Activated CD4-positive, alpha-beta T cell treated with anti-CD3 and anti-CD28 coated beads, Interleukin-2, amount 50 U/mL, for 16 hours (primary cell): ENCODE measurements at regions not wholly inside any gene's neighbourhood (a gene's known extent, or its start where the extent isn't known, plus 50 kb on each side); places are given as distances from the start of the nearest gene placed in this dataset.

Experiments used
- DNase-seq: peaks from one replicate; pipeline ENCODE4 v3.0.0-alpha.2; 2020

GRCh38 chr3:104536715-104537114 is 830.0 kb upstream of the ALCAM start:
- DNase-seq, result no peak

- DNase-seq, result no peak
These were observed 829.4 kb upstream of the ALCAM start for GRCh38 chr3:104537323-104537722.

GRCh38 chr3:104546301-104546700 is 820.4 kb upstream of the ALCAM start:
- no peak for DNase-seq

- DNase-seq, result no peak
These were observed 819.7 kb upstream of the ALCAM start for GRCh38 chr3:104547031-104547430.

- DNase-seq, result no peak
These were observed 818.3 kb upstream of the ALCAM start for GRCh38 chr3:104548401-104548800.

- no peak for DNase-seq
These were observed 817.5 kb upstream of the ALCAM start for GRCh38 chr3:104549099-104549714.

- no peak for DNase-seq
These were observed 813.6 kb upstream of the ALCAM start for GRCh38 chr3:104553121-104553520.

GRCh38 chr3:104554425-104554824 is 812.3 kb upstream of the ALCAM start:
- DNase-seq, result no peak

- DNase-seq, result no peak
These were observed 811.0 kb upstream of the ALCAM start for GRCh38 chr3:104555728-104556127.

- no peak for DNase-seq
These were observed 810.2 kb upstream of the ALCAM start for GRCh38 chr3:104556372-104557078.

- DNase-seq, result no peak
These were observed 805.4 kb upstream of the ALCAM start for GRCh38 chr3:104561324-104561723.

GRCh38 chr3:104564045-104564643 is 802.6 kb upstream of the ALCAM start:
- peak; percentile 60 for DNase-seq

- no peak for DNase-seq
These were observed 800.7 kb upstream of the ALCAM start for GRCh38 chr3:104566054-104566453.

- no peak for DNase-seq
These were observed 791.1 kb upstream of the ALCAM start for GRCh38 chr3:104575634-104576033.

GRCh38 chr3:104578558-104578957 is 788.2 kb upstream of the ALCAM start:
- no peak for DNase-seq

GRCh38 chr3:104582092-104582491 is 784.6 kb upstream of the ALCAM start:
- DNase-seq, result no peak

GRCh38 chr3:104584682-104585081 is 782.0 kb upstream of the ALCAM start:
- no peak for DNase-seq

GRCh38 chr3:104586344-104586743 is 780.4 kb upstream of the ALCAM start:
- no peak for DNase-seq

- no peak for DNase-seq
These were observed 778.3 kb upstream of the ALCAM start for GRCh38 chr3:104588442-104588841.

GRCh38 chr3:104591776-104592175 is 774.9 kb upstream of the ALCAM start:
- DNase-seq, result no peak

GRCh38 chr3:104594491-104594890 is 772.2 kb upstream of the ALCAM start:
- no peak for DNase-seq

GRCh38 chr3:104596054-104596453 is 770.7 kb upstream of the ALCAM start:
- no peak for DNase-seq

- DNase-seq, result peak; percentile 18
These were observed 770.2 kb upstream of the ALCAM start for GRCh38 chr3:104596551-104596950.

GRCh38 chr3:104598848-104599511 is 767.7 kb upstream of the ALCAM start:
- DNase-seq, result no peak
